ENCODE measurements at regions not wholly inside any gene's neighbourhood (a gene's known extent, or its start where the extent isn't known, plus 50 kb on each side); places are given as distances from the start of the nearest gene placed in this dataset.

DNA sequence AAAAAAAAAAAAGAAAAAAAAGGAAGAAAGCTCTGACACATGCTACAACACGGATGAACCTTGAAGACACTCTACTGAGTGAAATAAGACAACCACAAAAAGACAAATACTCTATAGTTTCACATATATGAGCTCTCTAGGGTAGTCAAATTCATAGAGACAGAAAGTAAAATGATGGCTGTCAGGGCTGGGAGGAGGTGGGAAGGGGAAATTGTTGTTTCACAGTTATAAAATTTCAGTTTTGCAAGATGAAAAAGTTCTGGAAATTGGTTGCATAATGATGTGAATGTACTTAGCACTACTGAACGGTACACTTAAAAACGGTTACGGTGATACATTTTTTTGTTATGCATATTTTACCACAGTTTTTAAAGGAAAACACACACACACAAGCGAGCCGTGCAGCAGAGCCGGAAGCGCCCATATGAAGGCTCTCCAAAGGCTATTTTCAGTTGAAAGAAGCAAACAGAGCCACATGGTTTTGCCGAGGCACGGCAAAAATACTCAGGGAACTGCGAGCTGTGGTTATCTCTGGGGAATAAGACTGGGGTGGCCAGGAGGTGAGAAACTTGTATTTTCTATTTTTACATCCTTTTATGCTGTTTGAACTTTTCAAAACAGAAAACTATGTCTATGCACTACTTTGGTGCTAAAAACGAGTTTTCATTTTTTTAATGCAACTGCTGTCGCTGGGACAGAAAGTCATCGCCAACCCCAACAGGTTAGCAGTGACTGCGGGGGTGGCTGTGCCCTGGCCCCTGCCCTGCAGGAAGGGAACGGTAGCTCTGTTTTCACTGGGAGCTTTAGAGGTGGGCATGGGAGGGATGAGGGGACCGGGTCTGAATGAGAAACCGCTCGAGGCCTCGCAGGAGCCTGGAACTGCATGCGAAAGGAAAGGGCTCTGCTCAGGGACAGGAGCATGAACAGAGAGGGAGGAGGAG is 132.9 kb downstream of the OAT start:
- no peak for DNase-seq

DNA sequence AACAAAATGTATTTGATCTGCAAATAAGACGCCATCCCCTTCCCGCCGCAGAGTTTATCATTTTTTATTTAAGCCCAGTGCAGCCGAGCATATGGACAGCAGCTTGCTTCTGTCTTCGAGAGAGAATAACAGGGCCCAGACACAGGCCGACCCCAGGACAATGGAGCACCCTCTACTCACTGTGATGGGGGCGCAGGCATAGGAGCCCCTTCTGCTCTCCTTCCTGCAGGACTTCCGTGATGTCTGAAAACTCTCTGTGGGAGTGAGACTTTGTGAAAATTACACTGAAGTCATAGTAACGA is 134.8 kb downstream of the OAT start:
- no peak for DNase-seq

GRCh38 chr10:124283215-124283948 is 135.3 kb downstream of the OAT start:
- no peak for DNase-seq

DNA sequence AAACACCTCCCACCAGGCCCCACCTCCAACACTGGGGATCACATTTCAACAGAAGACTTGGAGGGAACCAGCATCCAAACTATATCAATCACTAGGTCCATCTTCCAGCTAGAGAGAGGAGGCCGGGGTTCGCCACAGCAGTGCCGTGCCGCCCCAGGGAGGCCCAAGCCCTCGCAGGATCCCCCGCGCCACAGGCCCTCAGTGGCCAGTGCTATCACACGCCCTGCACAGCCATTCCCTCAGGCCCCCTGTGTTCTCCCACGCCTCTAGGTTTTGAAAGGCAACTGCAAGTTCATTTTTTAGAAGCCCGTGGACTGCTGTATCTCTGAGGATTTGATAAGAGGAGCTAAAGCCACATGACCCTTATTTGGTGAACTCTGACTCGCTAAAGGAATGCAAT is 136.4 kb downstream of the OAT start:
- no peak for DNase-seq

DNA sequence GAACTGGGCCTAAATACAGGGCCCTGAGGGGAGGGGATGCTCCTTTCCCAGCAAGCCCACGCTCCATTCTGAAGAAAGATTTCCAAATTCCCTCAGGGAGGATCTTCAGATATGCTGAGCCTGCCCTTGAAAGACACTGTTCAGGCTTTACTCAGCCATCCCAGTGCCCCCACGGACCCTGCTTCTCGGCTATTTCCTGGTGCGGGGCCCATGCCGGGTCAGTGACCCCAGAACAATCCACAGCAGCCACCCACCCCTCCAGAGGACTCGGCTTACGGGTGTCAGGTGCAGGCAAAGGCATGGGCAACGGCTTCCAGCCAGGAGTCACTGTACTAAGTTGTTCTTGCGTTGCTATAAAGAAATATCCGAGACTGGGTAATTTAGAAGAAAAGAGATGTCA is 137.1 kb downstream of the OAT start:
- no peak for DNase-seq

- no peak for DNase-seq
Observed at GRCh38 chr10:124280916-124281315, 137.8 kb downstream of the OAT start.

DNA sequence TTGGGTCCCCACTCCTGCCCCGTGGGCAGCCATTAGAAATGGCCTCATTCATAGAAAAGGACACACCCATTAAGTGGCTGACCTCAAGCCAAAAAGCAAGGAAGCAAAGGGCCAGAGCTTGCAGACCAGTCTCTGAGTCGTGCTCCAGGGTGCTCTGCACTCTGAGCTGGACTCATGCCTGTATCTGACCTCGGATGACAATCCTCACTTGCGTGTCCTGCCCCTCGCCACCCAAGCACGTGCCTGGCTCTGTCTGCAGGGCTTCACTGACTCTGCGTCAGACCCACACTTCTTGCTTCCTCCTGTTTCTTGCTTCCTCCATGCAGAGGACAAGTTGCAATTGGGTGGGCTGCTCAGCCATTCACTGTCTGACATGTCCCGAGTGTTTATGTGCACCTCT is 138.8 kb downstream of the OAT start:
- no peak for DNase-seq

- no peak for DNase-seq
Observed at GRCh38 chr10:124279298-124279697, 139.4 kb downstream of the OAT start.

- DNase-seq: no peak
Observed at GRCh38 chr10:124278356-124278755, 140.4 kb downstream of the OAT start.

DNA sequence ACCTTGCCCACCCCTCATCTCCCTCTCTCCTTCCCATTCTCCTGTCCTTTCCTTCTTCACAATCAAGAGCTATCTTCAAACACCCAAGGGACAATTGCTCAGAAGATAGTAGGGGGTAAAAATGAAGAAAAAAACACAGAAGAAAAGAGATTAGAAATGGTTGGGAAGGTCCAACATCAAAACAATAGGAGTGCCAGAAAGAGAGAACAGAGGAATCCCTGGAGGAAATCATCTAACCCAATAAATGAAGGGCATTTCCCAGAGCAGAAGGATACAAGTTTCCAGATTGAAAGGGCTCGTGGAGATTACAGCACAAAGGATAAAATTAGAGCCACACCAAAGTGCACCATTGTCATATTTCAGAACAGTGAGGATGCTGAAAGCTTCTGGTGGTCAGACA is 145.6 kb downstream of the OAT start:
- DNase-seq: no peak

DNA sequence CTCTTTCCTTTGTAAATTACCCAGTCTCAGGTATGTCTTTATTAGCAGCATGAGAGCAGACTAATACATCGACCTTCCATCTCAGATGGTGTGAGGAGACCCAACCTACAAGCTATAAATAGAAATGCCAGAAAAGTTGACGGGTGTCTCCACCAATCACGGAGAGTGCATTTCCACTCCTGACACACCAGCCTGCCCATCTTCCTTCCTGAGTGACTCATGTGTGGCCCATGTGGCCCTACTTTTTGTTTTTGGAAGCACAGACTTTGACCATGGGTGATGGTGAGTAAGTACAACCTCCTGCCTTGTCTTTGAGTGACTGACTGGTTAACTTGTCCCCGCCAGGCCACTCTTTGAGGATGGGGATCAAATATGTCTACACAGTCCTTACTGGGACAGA is 147.0 kb downstream of the OAT start:
- DNase-seq: no peak

DNA sequence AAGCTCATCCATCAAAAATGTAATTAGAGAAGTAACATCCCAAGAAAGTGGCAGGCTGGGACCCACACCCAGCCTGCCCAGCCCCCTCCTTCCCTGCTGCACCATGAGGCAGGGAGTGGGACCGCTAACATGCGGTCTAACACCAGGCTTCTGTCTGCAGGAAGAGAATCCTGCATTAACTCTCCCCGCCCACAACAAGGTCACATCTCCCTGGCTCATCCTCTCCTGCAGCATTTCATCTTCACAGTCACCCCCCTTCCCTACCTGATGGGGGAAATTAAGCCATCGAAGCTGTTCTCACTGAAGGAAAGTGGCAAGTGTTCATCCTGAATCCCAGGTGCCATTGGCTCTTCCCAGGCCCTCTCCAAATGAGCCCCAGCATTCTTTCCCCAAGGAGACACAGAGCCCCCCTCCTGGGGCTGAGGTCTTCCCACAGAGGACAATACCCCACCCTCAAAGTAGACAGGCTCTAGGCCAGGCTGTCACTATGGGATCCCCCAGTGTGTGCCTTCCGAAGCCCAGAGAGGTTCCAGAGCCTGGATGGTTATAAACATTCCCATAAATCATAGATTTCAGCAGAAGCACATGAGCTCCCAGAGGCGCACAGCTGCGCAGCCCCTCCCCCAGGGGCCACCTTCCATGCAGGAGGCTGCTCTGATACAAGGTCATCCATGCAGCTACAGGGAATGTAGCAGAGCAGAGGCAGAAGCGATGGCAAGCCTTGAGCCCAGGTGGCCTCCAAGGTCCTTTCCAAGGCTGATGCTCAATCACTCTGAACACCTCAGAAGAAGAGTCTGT is 148.0 kb downstream of the OAT start:
- no peak for DNase-seq

DNA sequence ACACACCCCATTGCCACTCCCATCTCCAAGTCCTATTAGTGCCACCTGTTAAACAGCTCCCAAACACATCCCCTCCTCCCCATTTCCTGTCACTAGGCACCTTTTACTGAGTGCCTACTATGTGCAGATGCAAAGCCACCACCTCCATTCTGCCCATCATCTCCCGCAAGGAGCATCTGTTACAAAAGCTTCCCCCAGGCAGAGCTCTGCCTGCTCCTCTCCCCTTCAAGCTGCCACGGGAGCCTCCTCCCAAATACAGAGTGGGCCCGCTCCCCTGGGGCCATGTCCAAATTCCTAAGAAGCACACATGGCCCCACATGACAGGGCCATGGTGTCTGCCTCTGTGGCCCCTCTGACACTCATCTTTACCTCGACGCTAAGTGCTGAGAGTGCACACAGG is 149.7 kb downstream of the OAT start:
- no peak for DNase-seq

GRCh38 chr10:124267911-124268549 is 150.7 kb downstream of the OAT start:
- no peak for DNase-seq

GRCh38 chr10:124267231-124267885 is 151.4 kb downstream of the OAT start:
- DNase-seq: no peak

DNA sequence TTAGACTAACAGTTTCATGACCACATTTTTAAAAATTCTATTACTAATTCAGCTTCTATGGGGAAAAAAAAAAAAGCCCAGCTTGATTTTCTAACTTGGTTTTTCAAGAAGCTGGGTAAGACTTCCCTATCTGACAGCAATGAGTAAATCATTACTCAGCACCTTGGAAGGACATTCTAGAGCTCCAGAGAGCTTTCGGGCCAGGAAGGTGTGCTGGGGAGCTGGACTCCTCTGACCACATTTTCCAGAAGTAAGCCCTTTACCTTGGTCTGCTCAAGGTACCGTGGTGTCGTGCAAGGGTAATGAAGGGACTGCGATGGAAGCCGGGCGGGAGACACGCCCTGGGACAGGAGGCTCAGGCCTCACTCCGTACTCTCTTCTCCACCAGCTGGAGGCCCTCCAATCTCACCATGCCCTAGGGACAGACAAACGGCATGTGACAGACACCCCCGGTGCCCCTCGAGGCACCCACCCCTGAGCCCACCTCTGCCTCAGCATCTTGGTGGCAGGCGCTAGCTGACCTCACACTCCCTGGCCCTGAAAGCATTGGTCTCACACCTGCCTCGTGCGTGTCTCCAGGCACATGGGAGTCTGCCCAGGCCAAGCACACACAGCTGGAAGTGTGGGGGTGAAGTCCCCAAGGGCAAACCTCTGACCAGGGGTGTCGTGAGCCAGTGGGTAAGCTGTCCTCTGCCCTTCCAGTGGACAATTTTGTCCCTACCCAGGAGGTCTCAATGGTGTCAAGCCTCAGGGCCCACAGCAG is 152.1 kb downstream of the OAT start:
- no peak for DNase-seq

- DNase-seq: no peak
Observed at GRCh38 chr10:124265776-124266467, 152.8 kb downstream of the OAT start.

- no peak for DNase-seq
Observed at GRCh38 chr10:124265391-124265745, 153.4 kb downstream of the OAT start.

- DNase-seq: no peak
Observed at GRCh38 chr10:124264711-124265390, 153.9 kb downstream of the OAT start.

DNA sequence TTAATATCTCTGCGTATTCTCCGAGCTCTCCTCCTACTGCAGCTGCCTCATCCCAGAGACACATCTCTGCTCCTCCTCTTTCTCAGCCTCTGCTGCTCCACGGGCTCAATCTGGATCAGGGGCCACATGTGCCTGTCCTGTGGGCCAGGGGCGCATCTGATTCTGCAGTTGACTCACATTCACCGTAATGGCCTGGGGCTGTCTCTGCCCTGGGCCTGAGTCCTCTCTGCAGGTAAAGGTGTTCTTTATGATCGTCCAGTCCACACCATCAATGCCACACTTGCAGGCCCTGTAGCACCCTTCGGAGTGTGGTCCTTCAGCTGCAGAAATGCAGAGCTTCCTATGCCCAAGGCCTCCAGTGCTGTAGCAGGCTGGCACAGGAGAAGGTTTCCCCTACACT is 154.5 kb downstream of the OAT start:
- no peak for DNase-seq

- no peak for DNase-seq
Observed at GRCh38 chr10:124263726-124264125, 155.0 kb downstream of the OAT start.
